ENCODE measurements at regions not wholly inside any gene's neighbourhood (a gene's known extent, or its start where the extent isn't known, plus 50 kb on each side); places are given as distances from the start of the nearest gene placed in this dataset.

- Histone ChIP-seq H3K9me3 (replicated peaks) (no peaks in the 10 kb centered on the region), H3K27ac (no peak overlapping the region), H3K36me3 (no peaks in the 10 kb centered on the region), H3K4me3 (no peak overlapping the region), H3K4me1 (replicated peaks) (no peaks in the 10 kb centered on the region), H3K27me3 (replicated peaks) (no peaks in the 10 kb centered on the region)
- DNase-seq (ENCODE audit: low read depth in 1 of 2, low spot score in 2 of 2): no peak
These were observed 359.8 kb upstream of the ZNF608 start for GRCh38 chr5:125106271-125106670.

- no peak overlapping the region for H3K4me3 ChIP-seq
- H3K4me1 ChIP-seq (replicated peaks): peaks cover 2% of the 10 kb centered on the region; the same call in 1 of the 2 replicates
- no peak overlapping the region for H3K27ac ChIP-seq
- DNase-seq (ENCODE audit: low read depth in 1 of 2, low spot score in 2 of 2): no peak
- no peaks in the 10 kb centered on the region for H3K9me3 ChIP-seq (replicated peaks)
- no peaks in the 10 kb centered on the region for H3K27me3 ChIP-seq (replicated peaks)
- no peaks in the 10 kb centered on the region for H3K36me3 ChIP-seq
These were observed 360.4 kb upstream of the ZNF608 start for GRCh38 chr5:125106881-125107280.

- no peak overlapping the region for H3K4me3 ChIP-seq
- peaks cover 8% of the 10 kb centered on the region for H3K4me1 ChIP-seq (replicated peaks)
- H3K36me3 ChIP-seq: no peaks in the 10 kb centered on the region
- H3K9me3 ChIP-seq (replicated peaks): no peaks in the 10 kb centered on the region
- H3K27ac ChIP-seq: no peak overlapping the region
- DNase-seq (ENCODE audit: low read depth in 1 of 2, low spot score in 2 of 2): no peak
- H3K27me3 ChIP-seq (replicated peaks): no peaks in the 10 kb centered on the region
These were observed 362.9 kb upstream of the ZNF608 start for GRCh38 chr5:125109293-125109692.

- Histone ChIP-seq H3K27ac (no peak overlapping the region), H3K36me3 (no peaks in the 10 kb centered on the region), H3K27me3 (replicated peaks) (no peaks in the 10 kb centered on the region), H3K9me3 (replicated peaks) (no peaks in the 10 kb centered on the region), H3K4me1 (replicated peaks) (peaks cover 8% of the 10 kb centered on the region), H3K4me3 (no peak overlapping the region)
- DNase-seq (ENCODE audit: low read depth in 1 of 2, low spot score in 2 of 2): no peak
These were observed 363.4 kb upstream of the ZNF608 start for GRCh38 chr5:125109816-125110215.

GRCh38 chr5:125112196-125112595 is 365.8 kb upstream of the ZNF608 start:
- peaks cover 15% of the 10 kb centered on the region for H3K4me1 ChIP-seq (replicated peaks)
- DNase-seq (ENCODE audit: low read depth in 1 of 2, low spot score in 2 of 2): peak in 1 of 2 experiments; percentile 22
- no peaks in the 10 kb centered on the region for H3K36me3 ChIP-seq
- H3K27ac ChIP-seq: no peak overlapping the region
- no peak overlapping the region for H3K4me3 ChIP-seq
- H3K9me3 ChIP-seq (replicated peaks): no peaks in the 10 kb centered on the region
- no peaks in the 10 kb centered on the region for H3K27me3 ChIP-seq (replicated peaks)

- Histone ChIP-seq H3K9me3 (replicated peaks) (no peaks in the 10 kb centered on the region), H3K4me1 (replicated peaks) (peaks cover 15% of the 10 kb centered on the region), H3K4me3 (no peak overlapping the region), H3K36me3 (no peaks in the 10 kb centered on the region), H3K27ac (no peak overlapping the region), H3K27me3 (replicated peaks) (no peaks in the 10 kb centered on the region)
- no peak for DNase-seq (ENCODE audit: low read depth in 1 of 2, low spot score in 2 of 2)
These were observed 366.9 kb upstream of the ZNF608 start for GRCh38 chr5:125113328-125113727.

GRCh38 chr5:125115195-125115525 is 368.7 kb upstream of the ZNF608 start:
- H3K4me1 ChIP-seq (replicated peaks): peaks cover 15% of the 10 kb centered on the region
- no peaks in the 10 kb centered on the region for H3K9me3 ChIP-seq (replicated peaks)
- H3K36me3 ChIP-seq: no peaks in the 10 kb centered on the region
- H3K27me3 ChIP-seq (replicated peaks): no peaks in the 10 kb centered on the region
- no peak overlapping the region for H3K4me3 ChIP-seq
- no peak for DNase-seq (ENCODE audit: low read depth in 1 of 2, low spot score in 2 of 2)
- H3K27ac ChIP-seq: no peak overlapping the region

GRCh38 chr5:125117566-125117965 is 371.1 kb upstream of the ZNF608 start:
- no peak for DNase-seq (ENCODE audit: low read depth in 1 of 2, low spot score in 2 of 2)
- no peaks in the 10 kb centered on the region for H3K27me3 ChIP-seq (replicated peaks)
- peaks cover 7% of the 10 kb centered on the region; the same call in 1 of the 2 replicates for H3K4me1 ChIP-seq (replicated peaks)
- H3K27ac ChIP-seq: no peak overlapping the region
- no peaks in the 10 kb centered on the region for H3K9me3 ChIP-seq (replicated peaks)
- H3K4me3 ChIP-seq: no peak overlapping the region
- H3K36me3 ChIP-seq: no peaks in the 10 kb centered on the region

GRCh38 chr5:125120012-125120411 is 373.6 kb upstream of the ZNF608 start:
- Histone ChIP-seq H3K36me3 (no peaks in the 10 kb centered on the region), H3K27me3 (replicated peaks) (no peaks in the 10 kb centered on the region), H3K4me1 (replicated peaks) (peaks cover 6% of the 10 kb centered on the region), H3K4me3 (no peak overlapping the region), H3K27ac (no peak overlapping the region), H3K9me3 (replicated peaks) (no peaks in the 10 kb centered on the region)
- DNase-seq (ENCODE audit: low read depth in 1 of 2, low spot score in 2 of 2): no peak

- peak in 1 of 2 experiments; percentile 70 for DNase-seq (ENCODE audit: low read depth in 1 of 2, low spot score in 2 of 2)
- peak overlapping the region; percentile 56 for H3K27ac ChIP-seq
- peak overlapping the region; percentile 2; the same call in 1 of the 2 replicates for H3K4me3 ChIP-seq
These were observed 378.8 kb upstream of the ZNF608 start for GRCh38 chr5:125125031-125125823.

GRCh38 chr5:125126050-125126449 is 379.6 kb upstream of the ZNF608 start:
- Histone ChIP-seq H3K4me3 (no peak overlapping the region), H3K36me3 (peaks cover 4% of the 10 kb centered on the region; the same call in 1 of the 2 replicates)

More at GRCh38 chr5:125125031-125125823, 378.8 kb upstream of the ZNF608 start:
- H3K9me3 ChIP-seq (replicated peaks): no peaks in the 10 kb centered on the region
- H3K4me1 ChIP-seq (replicated peaks): peaks cover 23% of the 10 kb centered on the region
- H3K27me3 ChIP-seq (replicated peaks): no peaks in the 10 kb centered on the region
- peaks cover 4% of the 10 kb centered on the region; the same call in 1 of the 2 replicates for H3K36me3 ChIP-seq

GRCh38 chr5:125129151-125129806 is 382.8 kb upstream of the ZNF608 start:
- peaks cover 38% of the 10 kb centered on the region for H3K4me1 ChIP-seq (replicated peaks)

More at GRCh38 chr5:125126050-125126449, 379.6 kb upstream of the ZNF608 start:
- H3K27ac ChIP-seq: peak overlapping the region; percentile 56
- H3K9me3 ChIP-seq (replicated peaks): no peaks in the 10 kb centered on the region
- peaks cover 23% of the 10 kb centered on the region for H3K4me1 ChIP-seq (replicated peaks)
- H3K27me3 ChIP-seq (replicated peaks): no peaks in the 10 kb centered on the region
- no peak for DNase-seq (ENCODE audit: low read depth in 1 of 2, low spot score in 2 of 2)

GRCh38 chr5:125130591-125130990 is 384.2 kb upstream of the ZNF608 start:
- Histone ChIP-seq H3K9me3 (replicated peaks) (peaks cover 6% of the 10 kb centered on the region; the same call in 1 of the 2 replicates), H3K4me1 (replicated peaks) (peaks cover 41% of the 10 kb centered on the region), H3K36me3 (peaks cover 4% of the 10 kb centered on the region; the same call in 1 of the 2 replicates), H3K4me3 (no peak overlapping the region), H3K27ac (no peak overlapping the region), H3K27me3 (replicated peaks) (no peaks in the 10 kb centered on the region)
- DNase-seq (ENCODE audit: low read depth in 1 of 2, low spot score in 2 of 2): no peak

More at GRCh38 chr5:125129151-125129806, 382.8 kb upstream of the ZNF608 start:
- peaks cover 6% of the 10 kb centered on the region; the same call in 1 of the 2 replicates for H3K9me3 ChIP-seq (replicated peaks)
- DNase-seq (ENCODE audit: low read depth in 1 of 2, low spot score in 2 of 2): peak in 1 of 2 experiments; percentile 35
- H3K4me3 ChIP-seq: no peak overlapping the region
- 0 out of 2 replicates have a peak overlapping the region, but pooled peaks have one; percentile 12 for H3K27ac ChIP-seq
- H3K36me3 ChIP-seq: peaks cover 4% of the 10 kb centered on the region; the same call in 1 of the 2 replicates
- H3K27me3 ChIP-seq (replicated peaks): no peaks in the 10 kb centered on the region

All from SJSA1 (cell line).